Middle frontal gyrus (tissue), 1 donor: ENCODE measurements at regions not wholly inside any gene's neighbourhood (a gene's known extent, or its start where the extent isn't known, plus 50 kb on each side); places are given as distances from the start of the nearest gene placed in this dataset.

ENCODE experiments used
- DNase-seq: peaks from one replicate; pipeline ENCODE4 v3.0.0-alpha.2; 2015; ENCODE audit warnings: low spot score; ENCODE audit errors: extremely low spot score

GRCh38 chr1:193309936-193310475 lies 123.6 kb upstream of the B3GALT2 start:
- DNase-seq = no peak

GRCh38 chr1:193308438-193308837 lies 122.0 kb upstream of the B3GALT2 start:
- no peak for DNase-seq

DNA sequence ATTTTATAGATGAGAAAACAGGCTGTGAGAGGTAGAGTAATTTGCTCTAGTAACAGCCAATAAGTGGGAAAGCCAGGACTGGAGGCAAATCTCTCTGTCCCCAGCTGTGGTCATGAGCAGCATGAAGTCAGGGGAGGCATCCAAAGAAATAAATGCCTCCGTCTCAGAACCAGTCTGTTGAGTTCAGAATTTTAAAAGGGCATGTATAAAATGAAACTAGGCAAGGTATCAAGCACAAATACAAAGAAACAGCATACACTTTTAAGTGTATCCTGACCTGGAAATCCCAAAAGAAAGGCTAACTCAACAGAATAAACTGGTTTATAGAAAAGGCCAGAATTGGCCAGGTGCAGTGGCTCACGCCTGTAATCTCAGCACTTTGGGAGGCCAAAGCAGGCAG lies 120.0 kb upstream of the B3GALT2 start:
- DNase-seq = no peak
